ENCODE measurements at regions not wholly inside any gene's neighbourhood (a gene's known extent, or its start where the extent isn't known, plus 50 kb on each side); places are given as distances from the start of the nearest gene placed in this dataset.

DNA sequence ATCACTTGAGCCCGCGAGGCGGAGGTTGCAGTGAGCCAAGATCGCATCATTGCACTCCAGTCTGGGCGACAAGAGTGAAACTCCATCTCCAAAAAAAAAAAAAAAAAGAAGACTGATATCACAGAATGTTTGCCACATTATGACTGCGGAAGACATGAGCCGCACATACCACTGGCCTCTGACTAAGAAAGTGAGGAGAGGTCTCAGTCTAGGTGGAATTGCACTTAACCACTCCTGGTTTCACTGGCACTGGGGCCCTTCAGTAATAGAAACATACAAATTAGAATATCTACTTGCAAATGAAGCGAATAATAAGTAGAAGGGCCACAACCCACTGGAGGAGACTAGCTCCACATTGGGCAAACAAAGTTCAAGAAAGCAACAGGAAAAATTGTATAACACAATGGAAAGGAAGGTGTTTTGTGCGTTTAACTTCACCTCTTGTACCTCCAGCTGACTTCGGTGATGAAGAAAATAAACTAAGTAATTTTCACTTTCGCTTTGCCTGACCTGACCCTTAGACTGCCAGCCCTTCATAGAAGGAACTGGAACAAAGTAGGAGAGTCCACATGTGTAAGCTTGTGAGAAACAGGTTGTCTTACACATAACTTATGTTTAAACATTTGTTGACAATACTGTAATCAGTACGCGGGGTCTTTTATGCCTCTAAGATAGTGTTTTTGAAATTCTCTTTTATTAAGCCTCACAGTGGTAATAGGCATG is 147.5 kb upstream of the TSHZ2 start:
- no peaks in the 10 kb centered on the region for H3K36me3 ChIP-seq (ENCODE audit: control insufficient read depth, insufficient read depth, low read length)
- H3K27ac ChIP-seq (ENCODE audit: insufficient read depth, low read length, poor library complexity, severe bottlenecking) = no peak overlapping the region
- H3K4me1 ChIP-seq (ENCODE audit: control insufficient read depth, insufficient read depth, low read length, poor library complexity, severe bottlenecking) = no peaks in the 10 kb centered on the region
- H3K27me3 ChIP-seq (replicated peaks; ENCODE audit: control insufficient read depth, insufficient read depth, low read length, poor library complexity, severe bottlenecking) = no peaks in the 10 kb centered on the region
- DNase-seq = no peak
- no peaks in the 10 kb centered on the region for H3K9me3 ChIP-seq (ENCODE audit: control insufficient read depth, low read length)
- H3K4me3 ChIP-seq (ENCODE audit: insufficient read depth, low read depth, low read length, poor library complexity, severe bottlenecking) = no peak overlapping the region

DNA sequence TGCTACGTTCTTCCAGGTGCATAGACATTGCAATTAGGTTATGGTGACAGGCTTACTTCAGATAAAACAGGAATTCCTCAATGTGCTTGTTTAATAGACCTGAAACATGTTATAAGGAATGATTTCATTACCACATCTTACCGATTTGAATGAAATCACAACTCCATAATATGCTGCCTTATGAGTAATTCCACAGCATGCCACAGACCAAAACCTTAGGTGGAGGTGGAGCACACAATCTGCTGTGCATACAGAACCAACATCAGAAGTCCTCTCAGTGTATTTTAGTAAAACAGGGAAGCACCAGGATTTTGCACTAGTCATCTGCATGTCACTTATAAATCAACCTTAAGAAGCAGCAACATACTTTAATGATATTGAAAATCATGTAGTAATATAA is 148.9 kb upstream of the TSHZ2 start:
- Histone ChIP-seq H3K27me3 (replicated peaks; ENCODE audit: control insufficient read depth, insufficient read depth, low read length, poor library complexity, severe bottlenecking) (no peaks in the 10 kb centered on the region), H3K9me3 (ENCODE audit: control insufficient read depth, low read length) (no peaks in the 10 kb centered on the region), H3K27ac (ENCODE audit: insufficient read depth, low read length, poor library complexity, severe bottlenecking) (no peak overlapping the region), H3K4me1 (ENCODE audit: control insufficient read depth, insufficient read depth, low read length, poor library complexity, severe bottlenecking) (no peaks in the 10 kb centered on the region), H3K4me3 (ENCODE audit: insufficient read depth, low read depth, low read length, poor library complexity, severe bottlenecking) (no peak overlapping the region), H3K36me3 (ENCODE audit: control insufficient read depth, insufficient read depth, low read length) (no peaks in the 10 kb centered on the region)
- DNase-seq = no peak

DNA sequence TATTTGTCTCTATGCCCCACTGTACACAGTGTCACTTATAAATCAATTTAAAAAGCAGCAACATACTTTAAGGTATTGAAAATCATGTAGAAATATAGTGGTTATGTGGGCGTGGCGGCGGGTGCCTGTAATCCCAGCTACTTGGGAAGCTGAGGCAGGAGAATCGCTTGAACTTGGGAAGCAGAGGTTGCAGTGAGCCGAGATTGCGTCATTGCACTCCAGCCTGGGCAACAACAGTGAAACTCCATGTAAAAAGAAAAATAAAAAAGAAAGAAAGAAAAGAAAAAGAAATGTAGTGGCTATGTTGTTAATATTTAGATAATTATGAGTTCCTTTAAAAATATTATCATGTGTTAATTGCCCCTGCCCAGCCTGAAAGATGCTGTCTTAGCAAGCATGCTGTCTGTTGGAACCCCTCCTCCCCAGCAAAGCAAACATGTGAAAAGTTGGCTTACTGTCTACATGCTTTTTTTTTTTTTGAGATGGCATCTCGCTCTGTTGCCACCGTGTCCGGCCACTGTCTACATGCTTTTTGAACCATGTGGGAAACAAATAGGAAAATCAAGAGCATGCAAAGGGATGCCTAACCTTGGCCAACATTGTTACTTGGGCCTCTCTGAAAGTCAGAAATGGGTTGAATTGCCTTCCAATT is 151.4 kb upstream of the TSHZ2 start:
- no peaks in the 10 kb centered on the region for H3K36me3 ChIP-seq (ENCODE audit: control insufficient read depth, insufficient read depth, low read length)
- no peaks in the 10 kb centered on the region for H3K9me3 ChIP-seq (ENCODE audit: control insufficient read depth, low read length)
- no peak overlapping the region for H3K27ac ChIP-seq (ENCODE audit: insufficient read depth, low read length, poor library complexity, severe bottlenecking)
- H3K4me3 ChIP-seq (ENCODE audit: insufficient read depth, low read depth, low read length, poor library complexity, severe bottlenecking) = no peak overlapping the region
- no peak for DNase-seq
- H3K27me3 ChIP-seq (replicated peaks; ENCODE audit: control insufficient read depth, insufficient read depth, low read length, poor library complexity, severe bottlenecking) = no peaks in the 10 kb centered on the region
- H3K4me1 ChIP-seq (ENCODE audit: control insufficient read depth, insufficient read depth, low read length, poor library complexity, severe bottlenecking) = no peaks in the 10 kb centered on the region

DNA sequence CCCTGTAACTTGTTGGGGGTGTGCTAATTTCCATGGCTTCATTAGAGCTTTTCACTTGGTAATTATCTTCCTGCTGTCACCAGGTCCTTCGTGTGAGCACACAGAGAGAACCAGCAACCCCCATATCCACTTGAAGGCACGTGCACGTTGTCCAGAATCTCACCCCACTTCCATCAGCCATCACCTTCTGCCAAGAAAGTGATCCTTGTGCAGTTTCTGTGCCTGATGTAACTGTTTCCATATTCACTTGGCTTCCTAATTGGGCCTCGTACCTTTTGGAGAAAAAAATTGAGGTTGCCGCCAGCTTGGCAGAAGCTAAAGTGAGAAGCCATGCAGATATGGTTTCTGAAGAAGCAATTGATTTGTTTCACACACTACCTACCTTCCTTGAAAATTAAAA is 153.7 kb upstream of the TSHZ2 start:
- Histone ChIP-seq H3K27me3 (replicated peaks; ENCODE audit: control insufficient read depth, insufficient read depth, low read length, poor library complexity, severe bottlenecking) (no peaks in the 10 kb centered on the region), H3K27ac (ENCODE audit: insufficient read depth, low read length, poor library complexity, severe bottlenecking) (no peak overlapping the region), H3K4me1 (ENCODE audit: control insufficient read depth, insufficient read depth, low read length, poor library complexity, severe bottlenecking) (no peaks in the 10 kb centered on the region), H3K9me3 (ENCODE audit: control insufficient read depth, low read length) (no peaks in the 10 kb centered on the region), H3K36me3 (ENCODE audit: control insufficient read depth, insufficient read depth, low read length) (no peaks in the 10 kb centered on the region), H3K4me3 (ENCODE audit: insufficient read depth, low read depth, low read length, poor library complexity, severe bottlenecking) (no peak overlapping the region)
- no peak for DNase-seq

DNA sequence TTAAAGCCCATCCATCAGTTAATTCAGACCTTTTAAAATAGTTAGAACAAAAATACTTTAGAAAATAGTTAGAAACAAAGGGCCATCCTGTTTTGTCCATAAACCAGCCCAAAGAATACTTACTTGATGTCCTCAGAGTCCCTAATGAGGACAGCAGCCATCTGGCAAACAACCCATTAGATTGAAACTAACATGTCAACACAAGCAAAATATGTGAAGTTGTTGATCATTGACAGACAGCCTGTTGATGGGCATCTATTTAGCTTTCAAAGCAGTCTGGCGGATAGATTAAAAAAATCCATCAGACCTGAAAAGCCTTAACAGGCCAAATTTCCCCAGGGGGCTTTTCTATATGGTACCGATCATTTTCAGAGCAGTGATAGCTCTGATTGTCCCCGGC is 154.2 kb upstream of the TSHZ2 start:
- no peaks in the 10 kb centered on the region for H3K9me3 ChIP-seq (ENCODE audit: control insufficient read depth, low read length)
- no peaks in the 10 kb centered on the region for H3K36me3 ChIP-seq (ENCODE audit: control insufficient read depth, insufficient read depth, low read length)
- H3K4me1 ChIP-seq (ENCODE audit: control insufficient read depth, insufficient read depth, low read length, poor library complexity, severe bottlenecking) = no peaks in the 10 kb centered on the region
- no peaks in the 10 kb centered on the region for H3K27me3 ChIP-seq (replicated peaks; ENCODE audit: control insufficient read depth, insufficient read depth, low read length, poor library complexity, severe bottlenecking)
- H3K4me3 ChIP-seq (ENCODE audit: insufficient read depth, low read depth, low read length, poor library complexity, severe bottlenecking) = no peak overlapping the region
- H3K27ac ChIP-seq (ENCODE audit: insufficient read depth, low read length, poor library complexity, severe bottlenecking) = no peak overlapping the region
- DNase-seq = no peak

DNA sequence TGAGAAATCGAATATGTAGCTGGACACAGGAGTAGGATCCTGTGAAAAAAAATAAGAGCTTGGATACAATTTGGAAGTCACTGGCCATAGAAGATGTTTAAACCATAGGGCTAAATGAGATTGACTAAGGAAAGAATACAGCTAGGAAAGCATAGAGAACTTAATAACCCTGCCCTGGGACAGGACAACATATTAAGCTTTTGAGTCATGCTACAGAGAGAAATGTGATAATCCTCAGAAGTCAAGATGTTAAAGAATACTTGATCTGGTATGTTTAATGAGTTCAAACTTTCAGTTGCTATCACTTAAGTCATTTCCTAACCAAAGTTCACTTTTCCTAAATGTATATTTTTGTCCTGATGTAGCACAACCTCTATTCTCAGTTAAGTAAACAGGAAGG is 154.6 kb upstream of the TSHZ2 start:
- H3K4me1 ChIP-seq (ENCODE audit: control insufficient read depth, insufficient read depth, low read length, poor library complexity, severe bottlenecking) = no peaks in the 10 kb centered on the region
- no peak overlapping the region for H3K4me3 ChIP-seq (ENCODE audit: insufficient read depth, low read depth, low read length, poor library complexity, severe bottlenecking)
- no peaks in the 10 kb centered on the region for H3K27me3 ChIP-seq (replicated peaks; ENCODE audit: control insufficient read depth, insufficient read depth, low read length, poor library complexity, severe bottlenecking)
- no peaks in the 10 kb centered on the region for H3K36me3 ChIP-seq (ENCODE audit: control insufficient read depth, insufficient read depth, low read length)
- H3K9me3 ChIP-seq (ENCODE audit: control insufficient read depth, low read length) = no peaks in the 10 kb centered on the region
- no peak for DNase-seq
- no peak overlapping the region for H3K27ac ChIP-seq (ENCODE audit: insufficient read depth, low read length, poor library complexity, severe bottlenecking)

DNA sequence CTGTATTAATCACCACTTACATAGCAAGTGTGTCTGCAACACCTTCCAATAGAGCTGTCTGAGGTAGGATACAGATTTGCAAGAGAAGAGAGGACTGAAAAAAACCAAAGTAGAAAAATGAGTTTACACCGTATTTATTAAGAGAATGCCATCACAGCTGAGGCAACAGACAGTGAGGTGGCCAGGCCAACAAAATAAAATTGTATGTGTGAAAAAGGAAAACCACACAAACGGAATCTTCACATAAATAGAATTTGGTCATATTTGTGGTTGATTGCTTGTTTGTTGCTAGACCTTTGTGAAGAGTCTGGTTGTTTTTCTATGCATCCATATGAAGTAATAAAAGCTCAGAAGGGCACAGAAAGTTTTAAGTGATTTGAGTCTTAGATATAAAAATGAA is 157.8 kb upstream of the TSHZ2 start:
- Histone ChIP-seq H3K4me1 (ENCODE audit: control insufficient read depth, insufficient read depth, low read length, poor library complexity, severe bottlenecking) (no peaks in the 10 kb centered on the region), H3K9me3 (ENCODE audit: control insufficient read depth, low read length) (no peaks in the 10 kb centered on the region), H3K27me3 (replicated peaks; ENCODE audit: control insufficient read depth, insufficient read depth, low read length, poor library complexity, severe bottlenecking) (no peaks in the 10 kb centered on the region), H3K27ac (ENCODE audit: insufficient read depth, low read length, poor library complexity, severe bottlenecking) (no peak overlapping the region), H3K4me3 (ENCODE audit: insufficient read depth, low read depth, low read length, poor library complexity, severe bottlenecking) (no peak overlapping the region), H3K36me3 (ENCODE audit: control insufficient read depth, insufficient read depth, low read length) (no peaks in the 10 kb centered on the region)
- no peak for DNase-seq

DNA sequence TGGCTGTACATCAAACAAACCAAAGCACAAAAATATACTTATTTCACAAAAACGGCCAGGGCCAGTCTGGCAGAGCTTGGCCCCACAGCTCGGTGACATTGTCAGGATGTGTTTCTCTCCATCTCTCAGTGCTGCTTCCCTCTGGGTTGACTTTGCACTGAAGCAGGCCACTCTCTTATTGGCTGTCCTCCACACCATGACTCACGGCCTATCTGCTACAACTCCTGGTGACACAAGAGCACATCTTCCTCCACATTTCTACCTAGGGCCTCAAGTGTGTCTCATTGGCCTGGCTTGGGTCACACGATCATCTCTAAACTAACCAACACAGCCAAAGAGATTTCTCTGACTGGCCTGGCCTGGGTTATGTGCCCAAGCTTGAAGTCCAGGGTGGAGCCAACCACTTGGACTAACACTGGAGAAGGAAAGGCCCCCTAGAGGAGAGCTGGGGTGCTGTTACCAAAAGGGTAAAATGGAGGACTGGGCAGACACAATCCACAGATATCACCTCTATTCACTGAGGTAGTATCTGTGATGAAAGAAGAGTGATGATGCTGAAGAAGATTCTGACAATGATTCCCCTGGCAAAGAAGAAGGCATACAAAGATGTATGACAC is 159.8 kb upstream of the TSHZ2 start:
- no peak for DNase-seq
- Histone ChIP-seq H3K27ac (ENCODE audit: insufficient read depth, low read length, poor library complexity, severe bottlenecking) (no peak overlapping the region), H3K36me3 (ENCODE audit: control insufficient read depth, insufficient read depth, low read length) (no peaks in the 10 kb centered on the region), H3K9me3 (ENCODE audit: control insufficient read depth, low read length) (no peaks in the 10 kb centered on the region), H3K4me3 (ENCODE audit: insufficient read depth, low read depth, low read length, poor library complexity, severe bottlenecking) (no peak overlapping the region), H3K27me3 (replicated peaks; ENCODE audit: control insufficient read depth, insufficient read depth, low read length, poor library complexity, severe bottlenecking) (no peaks in the 10 kb centered on the region), H3K4me1 (ENCODE audit: control insufficient read depth, insufficient read depth, low read length, poor library complexity, severe bottlenecking) (no peaks in the 10 kb centered on the region)

DNA sequence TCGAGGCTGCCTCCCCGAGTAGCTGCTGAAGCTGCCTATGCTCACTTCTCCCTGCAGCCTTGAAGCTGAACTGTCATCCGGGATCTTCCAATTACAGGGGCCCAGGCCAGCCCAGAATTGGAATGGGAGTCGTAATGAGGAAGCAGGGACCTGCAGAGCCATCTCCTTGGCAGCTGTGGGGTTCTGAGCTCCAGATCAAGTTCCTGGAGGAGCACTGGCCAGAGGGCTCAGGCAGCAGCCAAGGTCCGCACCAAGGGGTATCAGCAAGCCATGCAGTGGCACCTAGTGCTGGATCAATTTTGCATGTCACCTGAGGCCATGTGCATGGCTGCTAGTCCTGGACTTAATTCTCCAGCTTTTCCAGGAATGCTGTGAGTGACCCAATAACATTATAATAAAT is 163.2 kb upstream of the TSHZ2 start:
- Histone ChIP-seq H3K4me3 (ENCODE audit: insufficient read depth, low read depth, low read length, poor library complexity, severe bottlenecking) (no peak overlapping the region), H3K27me3 (replicated peaks; ENCODE audit: control insufficient read depth, insufficient read depth, low read length, poor library complexity, severe bottlenecking) (no peaks in the 10 kb centered on the region), H3K27ac (ENCODE audit: insufficient read depth, low read length, poor library complexity, severe bottlenecking) (no peak overlapping the region), H3K9me3 (ENCODE audit: control insufficient read depth, low read length) (no peaks in the 10 kb centered on the region), H3K36me3 (ENCODE audit: control insufficient read depth, insufficient read depth, low read length) (no peaks in the 10 kb centered on the region), H3K4me1 (ENCODE audit: control insufficient read depth, insufficient read depth, low read length, poor library complexity, severe bottlenecking) (no peaks in the 10 kb centered on the region)
- DNase-seq = no peak

DNA sequence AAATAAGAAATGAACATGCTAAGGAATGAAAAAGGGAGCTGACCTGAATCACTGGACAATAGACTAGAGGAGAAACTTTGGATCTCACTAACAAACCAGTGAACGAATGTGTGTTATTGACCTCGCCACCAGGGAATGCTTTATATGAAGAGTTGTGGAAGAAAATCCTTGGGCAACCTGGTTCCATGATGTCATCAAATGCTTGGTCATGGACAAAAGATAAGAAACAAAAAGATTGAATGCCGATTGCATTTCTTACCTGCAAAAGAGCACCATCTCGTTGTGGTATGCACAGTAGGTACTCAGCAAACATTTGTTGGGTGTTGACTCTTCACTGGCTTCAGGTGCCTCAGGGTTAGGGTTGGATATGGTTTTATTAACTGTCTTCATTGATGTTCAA is 165.2 kb upstream of the TSHZ2 start:
- H3K4me1 ChIP-seq (ENCODE audit: control insufficient read depth, insufficient read depth, low read length, poor library complexity, severe bottlenecking) = no peaks in the 10 kb centered on the region
- no peaks in the 10 kb centered on the region for H3K27me3 ChIP-seq (replicated peaks; ENCODE audit: control insufficient read depth, insufficient read depth, low read length, poor library complexity, severe bottlenecking)
- no peak overlapping the region for H3K4me3 ChIP-seq (ENCODE audit: insufficient read depth, low read depth, low read length, poor library complexity, severe bottlenecking)
- no peak overlapping the region for H3K27ac ChIP-seq (ENCODE audit: insufficient read depth, low read length, poor library complexity, severe bottlenecking)
- no peaks in the 10 kb centered on the region for H3K9me3 ChIP-seq (ENCODE audit: control insufficient read depth, low read length)
- no peak for DNase-seq
- no peaks in the 10 kb centered on the region for H3K36me3 ChIP-seq (ENCODE audit: control insufficient read depth, insufficient read depth, low read length)
